H9 (cell line): ENCODE measurements at regions not wholly inside any gene's neighbourhood (a gene's known extent, or its start where the extent isn't known, plus 50 kb on each side); places are given as distances from the start of the nearest gene placed in this dataset.

Source experiments
- DNase-seq: peaks from one replicate; pipeline ENCODE4 v3.0.0-alpha.2; 2017
- H2AFZ ChIP-seq: one replicate; pipeline ENCODE4 v1.6.1; 2013; ENCODE audit warnings: mild to moderate bottlenecking, low read length, control low read depth, moderate library complexity
- H2AK5ac ChIP-seq: 2 replicates; pipeline ENCODE4 v1.6.1; 2013; ENCODE audit warnings: low read length, control low read depth, mixed read lengths; ENCODE audit not compliant: insufficient read length
- H2BK120ac ChIP-seq: one replicate; pipeline ENCODE4 v1.6.1; 2013; ENCODE audit warnings: low read depth, mild to moderate bottlenecking, low read length, control low read depth, inconsistent platforms; ENCODE audit not compliant: poor library complexity, severe bottlenecking
- H2BK12ac ChIP-seq: 2 replicates; pipeline ENCODE4 v1.6.1; 2013; ENCODE audit warnings: low read length, control low read depth, mixed read lengths, low read depth; ENCODE audit not compliant: insufficient read length
- H2BK15ac ChIP-seq: 2 replicates; pipeline ENCODE4 v1.6.1; 2013; ENCODE audit warnings: low read depth, low read length, control low read depth
- H2BK20ac ChIP-seq: one replicate; pipeline ENCODE4 v1.6.1; 2013; ENCODE audit warnings: low read depth, mild to moderate bottlenecking, low read length, control low read depth, inconsistent platforms; ENCODE audit not compliant: poor library complexity, severe bottlenecking
- H2BK5ac ChIP-seq: 2 replicates; pipeline ENCODE4 v1.6.1; 2013; ENCODE audit warnings: low read length, control low read depth, mixed read lengths; ENCODE audit not compliant: insufficient read length
- H3K14ac ChIP-seq: 2 replicates; pipeline ENCODE4 v1.6.1; 2013; ENCODE audit warnings: low read length, control low read depth; ENCODE audit not compliant: insufficient read depth
- H3K18ac ChIP-seq: 2 replicates; pipeline ENCODE4 v1.6.1; 2013; ENCODE audit warnings: low read depth, mild to moderate bottlenecking, mixed read lengths, low read length, control low read depth; ENCODE audit not compliant: insufficient read length
- H3K23ac ChIP-seq: 2 replicates; pipeline ENCODE4 v1.6.1; 2013; ENCODE audit warnings: low read length, control low read depth, mixed read lengths, low read depth; ENCODE audit not compliant: insufficient read length
- H3K23me2 ChIP-seq: 2 replicates; pipeline ENCODE4 v1.6.1; 2013; ENCODE audit warnings: low read depth, mild to moderate bottlenecking, mixed read lengths, low read length, control low read depth; ENCODE audit not compliant: insufficient read length, poor library complexity, severe bottlenecking
- H3K27ac ChIP-seq: 2 replicates; pipeline ENCODE4 v1.5.1; 2013; ENCODE audit warnings: low read length, control low read depth, mixed read lengths, low read depth; ENCODE audit not compliant: insufficient read length
- H3K27me3 ChIP-seq: 2 replicates; pipeline ENCODE4 v1.6.1; 2013; ENCODE audit warnings: low read length, control low read depth, inconsistent platforms; ENCODE audit not compliant: insufficient read depth
- H3K4ac ChIP-seq: 2 replicates; pipeline ENCODE4 v1.6.1; 2013; ENCODE audit warnings: low read depth, mild to moderate bottlenecking, control low read depth, inconsistent platforms, low read length, moderate library complexity
- H3K4me1 ChIP-seq: 2 replicates; pipeline ENCODE4 v1.6.1; 2013; ENCODE audit warnings: low read length, control low read depth, inconsistent platforms; ENCODE audit not compliant: insufficient read depth
- H3K4me2 ChIP-seq: 2 replicates; pipeline ENCODE4 v1.6.1; 2013; ENCODE audit warnings: low read length, control low read depth, mixed read lengths; ENCODE audit not compliant: insufficient read length, insufficient read depth
- H3K56ac ChIP-seq: 2 replicates; pipeline ENCODE4 v1.6.1; 2013; ENCODE audit warnings: low read depth, mild to moderate bottlenecking, mixed read lengths, low read length, control low read depth; ENCODE audit not compliant: insufficient read length
- H3K79me1 ChIP-seq: 2 replicates; pipeline ENCODE4 v1.6.1; 2013; ENCODE audit warnings: low read depth, mild to moderate bottlenecking, moderate library complexity, low read length, control low read depth, inconsistent platforms; ENCODE audit not compliant: insufficient read depth, poor library complexity, severe bottlenecking
- H3K79me2 ChIP-seq: 2 replicates; pipeline ENCODE4 v1.6.1; 2013; ENCODE audit warnings: low read length, control low read depth, inconsistent platforms; ENCODE audit not compliant: insufficient read depth
- H3K9ac ChIP-seq: 2 replicates; pipeline ENCODE4 v1.6.1; 2013; ENCODE audit warnings: low read length, control low read depth, mixed read lengths; ENCODE audit not compliant: insufficient read length; ENCODE audit errors: extremely low read depth
- H3K9me3 ChIP-seq: one replicate; pipeline ENCODE4 v1.6.1; 2013; ENCODE audit warnings: low read depth, low read length, inconsistent platforms; ENCODE audit not compliant: control insufficient read depth
- H3T11ph ChIP-seq: one replicate; pipeline ENCODE4 v1.6.1; 2013; ENCODE audit warnings: mild to moderate bottlenecking, low read length, control low read depth, inconsistent platforms
- H4K20me1 ChIP-seq: one replicate; pipeline ENCODE4 v1.6.1; 2013; ENCODE audit not compliant: control insufficient read depth, insufficient read length, insufficient read depth
- H4K5ac ChIP-seq: 2 replicates; pipeline ENCODE4 v1.6.1; 2013; ENCODE audit warnings: low read depth, mild to moderate bottlenecking, mixed read lengths, low read length, control low read depth; ENCODE audit not compliant: insufficient read length
- H4K8ac ChIP-seq: replicated peaks from 2 replicates; pipeline ENCODE4 v1.6.1; 2013; ENCODE audit warnings: low read length, control low read depth, mixed read lengths, low read depth; ENCODE audit not compliant: insufficient read length
- H4K91ac ChIP-seq: 2 replicates; pipeline ENCODE4 v1.6.1; 2013; ENCODE audit warnings: low read depth, mild to moderate bottlenecking, moderate library complexity, mixed read lengths, low read length, control low read depth; ENCODE audit not compliant: insufficient read length
- H3K27ac Mint-ChIP-seq, 3 experiments: 2 replicates in 2 of 3; 3 replicates in 1 of 3; pipeline ENCODE4 v1.8.0; 2020 to 2021; ENCODE audit warnings: mixed read lengths in 3 of 3, mild to moderate bottlenecking in 1 of 3, moderate library complexity in 1 of 3
- H3K27me3 Mint-ChIP-seq: 2 replicates; pipeline ENCODE4 v1.8.0; 2021; ENCODE audit warnings: low read depth, mild to moderate bottlenecking, moderate library complexity, mixed read lengths
- H3K36me3 Mint-ChIP-seq, 3 experiments: 2 replicates in 2 of 3; 3 replicates in 1 of 3; pipeline ENCODE4 v1.8.0; 2020 to 2021; ENCODE audit warnings: low read depth in 3 of 3, mixed read lengths in 3 of 3; ENCODE audit not compliant: insufficient read depth in 1 of 3
- H3K4me1 Mint-ChIP-seq, 2 experiments: 2 replicates each; pipeline ENCODE4 v1.8.0; 2020; ENCODE audit warnings: mixed read lengths in 2 of 2
- H3K4me3 Mint-ChIP-seq, 2 experiments: 2 replicates in 1 of 2; 3 replicates in 1 of 2; pipeline ENCODE4 v1.8.0; 2020 to 2021; ENCODE audit warnings: mild to moderate bottlenecking in 2 of 2, mixed read lengths in 2 of 2, moderate library complexity in 1 of 2
- H3K9me3 Mint-ChIP-seq, 2 experiments: 2 replicates in 1 of 2; 3 replicates in 1 of 2; pipeline ENCODE4 v1.8.0; 2020; ENCODE audit warnings: mild to moderate bottlenecking in 2 of 2, mixed read lengths in 2 of 2, moderate library complexity in 1 of 2
- WGBS: extraction: QIAGEN DNeasy Blood & Tissue Kit; methylation state at CpG from one replicate; pipeline ENCODE4 v1.1.7; 2013; ENCODE audit warnings: missing lambda C conversion rate, low lambda C conversion rate, mixed read lengths; ENCODE audit not compliant: insufficient read length; ENCODE audit errors: extremely low coverage; 5-methylcytosine and 5-hydroxymethylcytosine counted together
- TF ChIP-seq, protein P1 (sequence below): fragments of 200-600 bp; sonication (generic); conservative IDR thresholded peaks from 3 replicates; pipeline ENCODE4 v1.8.0; 2021; ENCODE audit warnings: antibody characterized with exemption, mild to moderate bottlenecking

DNA sequence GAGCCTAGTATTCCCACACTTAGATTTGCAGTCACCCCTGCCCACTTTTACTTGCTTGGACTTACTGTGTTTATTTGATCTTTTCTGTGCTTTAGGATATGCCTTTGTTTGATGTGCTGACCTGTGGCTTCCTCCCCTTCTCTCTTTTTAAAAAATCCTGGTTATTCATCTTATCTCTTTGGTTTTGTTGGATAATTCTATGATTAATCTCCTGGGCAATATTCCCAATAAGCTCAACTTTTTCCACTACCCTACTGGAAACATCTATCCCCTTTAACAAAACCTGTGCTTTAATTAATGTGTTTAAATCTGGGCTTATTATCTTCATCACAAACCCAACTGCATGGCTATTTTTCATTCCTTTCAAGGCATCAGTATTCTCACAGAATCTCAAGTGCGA is 476.0 kb upstream of the TGFBR2 start:
- peaks cover 3% of the 10 kb centered on the region; the same call in 1 of the 2 replicates for H3K27me3 Mint-ChIP-seq
- Histone ChIP-seq H4K20me1 (no peaks in the 10 kb centered on the region), H2BK20ac (no peak overlapping the region), H3K9me3 (no peaks in the 10 kb centered on the region), H3K23ac (no peak overlapping the region), H3K27ac (no peak overlapping the region), H2AK5ac (no peak overlapping the region), H3K23me2 (no peaks in the 10 kb centered on the region), H4K5ac (no peak overlapping the region), H3K4me2 (no peak overlapping the region), H2BK15ac (no peak overlapping the region), H3K4me1 (no peaks in the 10 kb centered on the region), H2AFZ (no peak overlapping the region), H4K91ac (no peak overlapping the region), H4K8ac (no peak overlapping the region), H3K79me2 (no peaks in the 10 kb centered on the region), H2BK5ac (no peak overlapping the region), H3T11ph (no peak overlapping the region), H3K14ac (no peak overlapping the region), H3K79me1 (no peaks in the 10 kb centered on the region), H3K4ac (no peak overlapping the region), H3K9ac (no peak overlapping the region), H3K27me3 (no peaks in the 10 kb centered on the region), H2BK120ac (no peak overlapping the region), H2BK12ac (no peak overlapping the region), H3K56ac (no peak overlapping the region), H3K18ac (no peak overlapping the region)
- H3K27ac Mint-ChIP-seq: no peak overlapping the region
- H3K36me3 Mint-ChIP-seq: peaks cover 0 to 15% (median 2%) of the 10 kb centered on the region in 3 experiments; a peak in 4 of 7 replicates
- TF ChIP-seq, protein P1, sequence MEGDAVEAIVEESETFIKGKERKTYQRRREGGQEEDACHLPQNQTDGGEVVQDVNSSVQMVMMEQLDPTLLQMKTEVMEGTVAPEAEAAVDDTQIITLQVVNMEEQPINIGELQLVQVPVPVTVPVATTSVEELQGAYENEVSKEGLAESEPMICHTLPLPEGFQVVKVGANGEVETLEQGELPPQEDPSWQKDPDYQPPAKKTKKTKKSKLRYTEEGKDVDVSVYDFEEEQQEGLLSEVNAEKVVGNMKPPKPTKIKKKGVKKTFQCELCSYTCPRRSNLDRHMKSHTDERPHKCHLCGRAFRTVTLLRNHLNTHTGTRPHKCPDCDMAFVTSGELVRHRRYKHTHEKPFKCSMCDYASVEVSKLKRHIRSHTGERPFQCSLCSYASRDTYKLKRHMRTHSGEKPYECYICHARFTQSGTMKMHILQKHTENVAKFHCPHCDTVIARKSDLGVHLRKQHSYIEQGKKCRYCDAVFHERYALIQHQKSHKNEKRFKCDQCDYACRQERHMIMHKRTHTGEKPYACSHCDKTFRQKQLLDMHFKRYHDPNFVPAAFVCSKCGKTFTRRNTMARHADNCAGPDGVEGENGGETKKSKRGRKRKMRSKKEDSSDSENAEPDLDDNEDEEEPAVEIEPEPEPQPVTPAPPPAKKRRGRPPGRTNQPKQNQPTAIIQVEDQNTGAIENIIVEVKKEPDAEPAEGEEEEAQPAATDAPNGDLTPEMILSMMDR: no peak
- WGBS: no CpG with 5 or more reads among the region's 1 CpG
- DNase-seq: no peak
- H3K4me3 Mint-ChIP-seq: no peak overlapping the region
- H3K9me3 Mint-ChIP-seq: peaks cover 6 to 12% of the 10 kb centered on the region in 2 experiments
- peaks cover under 1 to 1% of the 10 kb centered on the region in 2 experiments; a peak in 3 of 4 replicates for H3K4me1 Mint-ChIP-seq
